ENCODE measurements at regions not wholly inside any gene's neighbourhood (a gene's known extent, or its start where the extent isn't known, plus 50 kb on each side); places are given as distances from the start of the nearest gene placed in this dataset.

DNA sequence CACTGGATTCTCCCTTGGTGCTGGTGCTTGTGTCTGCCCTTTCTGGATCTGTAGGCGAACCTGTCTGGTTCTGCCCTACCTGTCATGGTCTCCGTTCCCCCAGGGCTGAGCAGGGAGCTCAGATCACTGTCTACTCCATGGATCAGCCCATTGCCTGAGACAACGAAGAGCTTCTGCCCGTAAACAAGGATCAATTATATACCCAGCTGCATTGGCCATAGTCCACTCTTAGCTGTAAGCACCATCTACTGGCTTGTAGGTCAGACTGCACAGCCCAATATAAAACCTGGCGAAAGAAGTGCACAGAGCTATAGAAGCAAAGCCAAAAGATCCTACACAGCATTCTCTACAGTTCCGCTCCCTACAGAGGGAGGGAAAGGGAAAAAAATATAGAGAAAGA lies 181.5 kb upstream of the RPS23 start:
- TF ChIP-seq POLR2AphosphoS5 (IDR thresholded peaks at IDR 0.05; ENCODE audit: low read depth, low read length) (no peak), SIN3A (IDR thresholded peaks at IDR 0.05; ENCODE audit: borderline replicate concordance, insufficient read depth, low read depth, low read length) (no peak)
- TF ChIP-seq, protein P1, sequence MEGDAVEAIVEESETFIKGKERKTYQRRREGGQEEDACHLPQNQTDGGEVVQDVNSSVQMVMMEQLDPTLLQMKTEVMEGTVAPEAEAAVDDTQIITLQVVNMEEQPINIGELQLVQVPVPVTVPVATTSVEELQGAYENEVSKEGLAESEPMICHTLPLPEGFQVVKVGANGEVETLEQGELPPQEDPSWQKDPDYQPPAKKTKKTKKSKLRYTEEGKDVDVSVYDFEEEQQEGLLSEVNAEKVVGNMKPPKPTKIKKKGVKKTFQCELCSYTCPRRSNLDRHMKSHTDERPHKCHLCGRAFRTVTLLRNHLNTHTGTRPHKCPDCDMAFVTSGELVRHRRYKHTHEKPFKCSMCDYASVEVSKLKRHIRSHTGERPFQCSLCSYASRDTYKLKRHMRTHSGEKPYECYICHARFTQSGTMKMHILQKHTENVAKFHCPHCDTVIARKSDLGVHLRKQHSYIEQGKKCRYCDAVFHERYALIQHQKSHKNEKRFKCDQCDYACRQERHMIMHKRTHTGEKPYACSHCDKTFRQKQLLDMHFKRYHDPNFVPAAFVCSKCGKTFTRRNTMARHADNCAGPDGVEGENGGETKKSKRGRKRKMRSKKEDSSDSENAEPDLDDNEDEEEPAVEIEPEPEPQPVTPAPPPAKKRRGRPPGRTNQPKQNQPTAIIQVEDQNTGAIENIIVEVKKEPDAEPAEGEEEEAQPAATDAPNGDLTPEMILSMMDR (IDR thresholded peaks at IDR 0.05) = no peak
